Vagina (tissue), 2 donors: ENCODE measurements at regions not wholly inside any gene's neighbourhood (a gene's known extent, or its start where the extent isn't known, plus 50 kb on each side); places are given as distances from the start of the nearest gene placed in this dataset.

Experiments used
- DNase-seq, 2 donors: peaks; one replicate each; pipeline ENCODE4 v3.0.0-alpha.2; 2017; ENCODE audit errors: extremely low spot score in 2 of 2
- H3K27ac ChIP-seq: fragments of 200-600 bp; sonication (generic); one replicate; pipeline ENCODE4 v1.5.1; 2019
- H3K27me3 ChIP-seq: fragments of 200-600 bp; sonication (generic); one replicate; pipeline ENCODE4 v1.5.1; 2019
- H3K36me3 ChIP-seq, 2 donors: fragments of 200-600 bp; sonication (generic); one replicate each; pipeline ENCODE4 v1.5.1; 2017 to 2019
- H3K4me1 ChIP-seq: fragments of 200-600 bp; sonication (generic); one replicate; pipeline ENCODE4 v1.5.1; 2019
- H3K4me3 ChIP-seq, 2 donors: fragments of 200-600 bp; sonication (generic); 1 replicate in 1 of 2; 2 replicates in 1 of 2; pipeline ENCODE4 v1.5.1; 2016 to 2019
- H3K9me3 ChIP-seq: fragments of 200-600 bp; sonication (generic); one replicate; pipeline ENCODE4 v1.5.1; 2019
- CTCF ChIP-seq, 3 experiments: fragments of 450-650 bp in 2 of 3; fragments of 200-600 bp in 1 of 3; sonication (generic) in 1 of 3; IDR thresholded peaks; one replicate each; pipeline ENCODE4 v1.5.1; 2017 to 2019; ENCODE audit warnings: antibody characterized with exemption in 3 of 3, mild to moderate bottlenecking in 2 of 3, moderate library complexity in 2 of 3
- POLR2A ChIP-seq, 2 donors: fragments of 450-650 bp; IDR thresholded peaks; one replicate each; pipeline ENCODE4 v1.6.1; 2017; ENCODE audit warnings: antibody characterized with exemption in 2 of 2, mild to moderate bottlenecking in 2 of 2, moderate library complexity in 2 of 2
- POLR2AphosphoS5 ChIP-seq, 2 donors: sonication (generic); formaldehyde crosslinking; IDR thresholded peaks; one replicate each; pipeline ENCODE4 v1.9.0; 2017; ENCODE audit warnings: antibody characterized with exemption in 2 of 2, mild to moderate bottlenecking in 2 of 2, low read depth in 1 of 2; ENCODE audit not compliant: insufficient read depth in 1 of 2
- intact Hi-C: fragments of 100-400 bp; cut with DNase I; formaldehyde crosslinking; loops from one replicate; pipeline ENCODE4 v1.15.1; 2023

DNA sequence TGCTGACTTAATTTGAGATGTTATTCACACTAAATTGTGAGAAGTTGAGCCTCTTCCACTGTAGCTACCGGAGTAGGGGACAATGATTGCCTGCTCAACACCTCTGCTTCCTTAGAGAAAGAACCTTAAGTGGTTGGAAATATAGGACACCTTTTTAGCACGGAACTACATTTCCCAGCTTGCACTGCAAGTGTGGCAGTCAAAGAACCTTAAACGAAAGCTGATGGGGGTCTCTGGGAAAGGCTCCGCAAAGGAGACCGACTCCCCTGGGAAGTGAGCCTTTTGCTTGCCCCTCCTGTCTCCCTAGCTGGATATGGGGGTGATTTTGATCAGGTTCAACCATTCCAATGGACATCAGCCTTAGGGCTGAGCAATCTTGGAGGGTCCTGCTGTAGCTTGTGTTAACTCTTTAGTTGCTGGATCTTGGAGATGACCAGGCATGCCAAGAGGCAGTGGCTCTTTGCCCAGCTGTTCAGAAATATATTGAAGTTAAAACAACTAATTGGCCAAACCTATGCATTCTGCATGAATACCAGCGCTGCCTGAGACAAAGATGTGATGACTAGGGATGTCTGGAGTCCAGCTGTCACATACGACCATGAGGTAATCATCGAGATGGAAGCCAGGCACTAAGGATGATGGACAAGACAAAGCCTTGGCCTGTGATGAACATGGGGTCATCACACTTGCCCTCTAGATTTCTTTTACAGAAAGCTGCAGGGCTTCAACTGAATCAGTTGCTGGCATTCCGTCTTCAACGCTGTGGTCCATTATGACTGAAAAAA lies 286.5 kb downstream of the FOXO1 start:
- no peak for TF ChIP-seq CTCF (IDR thresholded peaks at IDR 0.05)
- no peak for TF ChIP-seq POLR2AphosphoS5 (IDR thresholded peaks at IDR 0.05; ENCODE audit: insufficient read depth in 1 of 2, low read depth in 1 of 2)
- no peak for TF ChIP-seq POLR2A (IDR thresholded peaks at IDR 0.05)
- no peaks in the 10 kb centered on the region for H3K27me3 ChIP-seq
- no peak for DNase-seq
- no peak overlapping the region for H3K27ac ChIP-seq
- H3K36me3 ChIP-seq: no peaks in the 10 kb centered on the region
- no peaks in the 10 kb centered on the region for H3K9me3 ChIP-seq
- peaks cover 12% of the 10 kb centered on the region for H3K4me1 ChIP-seq
- intact Hi-C loops: no loop called here
- H3K4me3 ChIP-seq: no peak overlapping the region

DNA sequence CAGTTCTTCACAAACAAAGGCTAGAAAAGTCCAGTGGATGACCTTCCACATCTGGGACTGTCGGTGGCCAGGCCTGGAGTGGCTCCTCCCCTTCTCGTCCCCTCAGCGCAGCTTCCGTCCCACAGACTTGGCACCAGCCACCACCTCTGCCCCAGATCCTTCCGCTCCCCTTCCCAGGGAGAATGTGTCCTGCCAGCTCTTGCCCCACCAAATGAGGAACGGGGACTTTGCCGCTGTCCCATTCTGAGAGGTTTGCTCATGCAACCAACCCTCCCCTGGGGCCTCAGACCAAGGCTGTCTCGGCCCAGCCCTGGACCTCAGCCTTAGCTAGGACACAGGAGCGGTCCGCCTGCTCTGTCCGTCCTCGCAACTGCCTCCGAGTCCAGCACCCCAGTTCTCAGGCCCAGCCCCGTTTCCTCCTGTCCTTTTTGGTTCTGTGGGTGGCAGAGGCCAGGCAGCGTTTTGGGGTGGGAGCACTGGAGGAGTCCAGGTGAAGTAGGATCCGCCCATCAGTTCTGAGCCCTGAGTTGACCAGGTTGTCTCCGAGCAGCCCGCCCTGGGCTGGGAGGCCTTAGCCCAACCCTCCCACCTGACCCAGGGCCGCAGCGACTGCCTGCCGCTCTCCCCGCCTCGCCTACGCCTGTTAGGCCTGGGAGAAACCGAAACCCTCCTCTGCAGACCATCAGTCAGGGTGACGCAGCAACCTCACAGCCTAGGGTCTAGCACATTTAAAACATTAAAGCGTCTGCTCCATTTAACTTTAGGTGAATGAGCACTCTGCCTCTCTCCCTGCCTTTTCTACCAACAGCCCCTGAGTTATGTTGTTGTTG lies 284.3 kb downstream of the FOXO1 start:
- H3K27me3 ChIP-seq: no peaks in the 10 kb centered on the region
- H3K4me3 ChIP-seq: no peak overlapping the region
- intact Hi-C loops: no loop called here
- TF ChIP-seq POLR2AphosphoS5 (IDR thresholded peaks at IDR 0.05; ENCODE audit: insufficient read depth in 1 of 2, low read depth in 1 of 2) (no peak), POLR2A (IDR thresholded peaks at IDR 0.05) (no peak), CTCF (IDR thresholded peaks at IDR 0.05) (no peak)
- H3K27ac ChIP-seq: no peak overlapping the region
- DNase-seq: peak in 1 of 2 donors; percentile 84
- H3K9me3 ChIP-seq: no peaks in the 10 kb centered on the region
- H3K36me3 ChIP-seq: no peaks in the 10 kb centered on the region
- peaks cover 8% of the 10 kb centered on the region for H3K4me1 ChIP-seq

DNA sequence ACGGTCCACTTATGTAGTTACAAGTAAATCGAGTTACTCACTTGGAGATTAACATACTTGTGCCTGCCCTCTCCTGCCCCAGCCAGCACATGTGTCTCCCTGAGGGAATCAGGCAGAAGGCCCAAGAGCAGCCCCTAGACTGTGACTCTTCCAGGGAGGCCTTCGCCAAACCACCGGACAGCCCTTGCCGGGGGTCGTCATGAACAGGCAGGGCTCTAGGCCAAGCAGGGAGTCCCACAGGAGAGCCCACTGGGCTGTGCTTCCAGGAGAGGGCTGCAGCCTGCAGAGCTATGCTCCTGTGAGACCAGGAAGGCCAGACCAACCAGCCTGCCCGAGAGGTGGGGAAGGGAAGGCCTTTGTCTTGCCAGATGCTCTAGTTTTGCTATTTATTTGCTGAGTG lies 283.3 kb downstream of the FOXO1 start:
- Histone ChIP-seq H3K4me3 (no peak overlapping the region), H3K27me3 (no peaks in the 10 kb centered on the region), H3K36me3 (no peaks in the 10 kb centered on the region), H3K4me1 (no peaks in the 10 kb centered on the region), H3K27ac (no peak overlapping the region), H3K9me3 (no peaks in the 10 kb centered on the region)
- peak in 1 of 2 donors; percentile 69 for DNase-seq
- intact Hi-C loops: no loop called here
- no peak for TF ChIP-seq POLR2AphosphoS5 (IDR thresholded peaks at IDR 0.05; ENCODE audit: insufficient read depth in 1 of 2, low read depth in 1 of 2)
- TF ChIP-seq POLR2A (IDR thresholded peaks at IDR 0.05): no peak
- TF ChIP-seq CTCF (IDR thresholded peaks at IDR 0.05): no peak

DNA sequence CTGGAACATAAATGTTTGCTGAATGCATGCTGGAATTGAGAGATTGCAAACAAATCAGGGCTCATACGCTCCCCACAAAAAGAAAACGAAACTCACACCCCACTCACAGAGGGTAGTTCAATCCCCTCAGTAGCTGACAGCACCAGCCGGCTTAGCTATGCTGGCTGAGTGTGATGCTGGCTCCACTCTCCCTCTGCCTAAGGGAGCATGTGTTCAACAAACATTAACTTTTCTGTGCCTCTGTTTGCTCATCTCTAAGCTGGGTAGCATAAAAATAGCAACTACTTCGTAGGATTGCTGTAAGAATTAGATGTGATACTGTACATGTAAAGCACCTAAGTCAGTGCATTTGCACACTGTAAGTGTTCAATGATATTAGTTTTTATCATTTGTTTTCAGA lies 282.6 kb downstream of the FOXO1 start:
- Histone ChIP-seq H3K9me3 (no peaks in the 10 kb centered on the region), H3K4me3 (no peak overlapping the region), H3K27ac (no peak overlapping the region), H3K36me3 (no peaks in the 10 kb centered on the region), H3K4me1 (no peaks in the 10 kb centered on the region), H3K27me3 (no peaks in the 10 kb centered on the region)
- no peak for DNase-seq
- intact Hi-C loops: no loop called here
- TF ChIP-seq POLR2A (IDR thresholded peaks at IDR 0.05) (no peak), CTCF (IDR thresholded peaks at IDR 0.05) (no peak), POLR2AphosphoS5 (IDR thresholded peaks at IDR 0.05; ENCODE audit: insufficient read depth in 1 of 2, low read depth in 1 of 2) (no peak)
